PC-9 (cell line): ENCODE measurements at regions not wholly inside any gene's neighbourhood (a gene's known extent, or its start where the extent isn't known, plus 50 kb on each side); places are given as distances from the start of the nearest gene placed in this dataset.

Source experiments
- BruUV-seq: library from RNA; stranded (reverse); fragments of 400-500 nt; replicated peaks from 2 replicates; lab custom pipeline; 2021; lab: Mats Ljungman, UMichigan
- CTCF ChIA-PET: fragments of 300-600 bp; sonication (Branson Sonifier 250); formaldehyde crosslinking; loops from one replicate; lab custom pipeline; 2022; ENCODE audit warnings: antibody characterized with exemption; lab: Charles Lee
- POLR2A ChIA-PET: fragments of 300-600 bp; sonication (Branson Sonifier 250); formaldehyde crosslinking; loops from one replicate; lab custom pipeline; 2022; ENCODE audit warnings: antibody characterized with exemption; ENCODE audit not compliant: unreplicated experiment; lab: Charles Lee
- DNase-seq, 2 experiments: peaks; one replicate each; pipeline versions ENCODE4 v3.0.0 to v3.0.0-alpha.2; 2015 to 2022; ENCODE audit warnings: mixed read lengths in 1 of 2
- H2AFZ ChIP-seq: fragments of 200-600 bp; sonication (generic); 2 replicates; pipeline ENCODE4 v1.8.1; 2017; ENCODE audit warnings: antibody characterized with exemption
- H3F3A ChIP-seq: fragments of 200-600 bp; sonication (generic); 2 replicates; pipeline ENCODE4 v1.8.1; 2017; ENCODE audit warnings: antibody characterized with exemption, mild to moderate bottlenecking, low read depth; ENCODE audit not compliant: insufficient read depth
- H3K27ac ChIP-seq: fragments of 200-600 bp; sonication (generic); 2 replicates; pipeline ENCODE4 v1.6.1; 2016; ENCODE audit warnings: mixed run types
- H3K27me3 ChIP-seq: fragments of 200-600 bp; sonication (generic); 2 replicates; pipeline ENCODE4 v1.6.1; 2016; ENCODE audit warnings: low read depth, mixed run types; ENCODE audit not compliant: insufficient read depth
- H3K36me3 ChIP-seq: fragments of 200-600 bp; sonication (generic); 2 replicates; pipeline ENCODE4 v1.6.1; 2016; ENCODE audit warnings: low read depth, mixed run types
- H3K4me1 ChIP-seq: fragments of 200-600 bp; sonication (generic); replicated peaks from 2 replicates; pipeline ENCODE4 v1.6.1; 2016; ENCODE audit warnings: mixed run types; ENCODE audit not compliant: insufficient read depth
- H3K4me2 ChIP-seq: fragments of 200-600 bp; sonication (generic); 2 replicates; pipeline ENCODE4 v1.6.1; 2017; ENCODE audit warnings: mixed run types
- H3K4me3 ChIP-seq: fragments of 200-600 bp; sonication (generic); 2 replicates; pipeline ENCODE4 v1.6.1; 2016; ENCODE audit warnings: mixed run types
- H3K79me2 ChIP-seq: fragments of 200-600 bp; sonication (generic); 2 replicates; pipeline ENCODE4 v1.6.1; 2017; ENCODE audit warnings: low read depth, mixed run types
- H3K9me2 ChIP-seq: fragments of 200-600 bp; sonication (generic); 2 replicates; pipeline ENCODE4 v1.8.1; 2017; ENCODE audit warnings: mild to moderate bottlenecking; ENCODE audit not compliant: insufficient read depth
- H3K9me3 ChIP-seq: fragments of 200-600 bp; sonication (generic); 2 replicates; pipeline ENCODE4 v1.8.1; 2016; ENCODE audit warnings: low read depth; ENCODE audit not compliant: insufficient read depth
- H4K20me1 ChIP-seq: fragments of 200-600 bp; sonication (generic); 2 replicates; pipeline ENCODE4 v1.8.1; 2017; ENCODE audit not compliant: insufficient read depth
- EZH2 ChIP-seq: fragments of 200-600 bp; sonication (generic); IDR thresholded peaks from 2 replicates; pipeline ENCODE4 v1.8.0; 2017; ENCODE audit warnings: antibody characterized with exemption, low read depth
- intact Hi-C: fragments of 100-400 bp; cut with micrococcal nuclease; formaldehyde crosslinking; loops from one replicate; pipeline ENCODE4 v1.10.0; 2022; ENCODE audit not compliant: unreplicated experiment
- TF ChIP-seq, protein P1 (sequence below): fragments of 200-600 bp; sonication (generic); conservative IDR thresholded peaks from 2 replicates; pipeline ENCODE4 v1.6.1; 2017; ENCODE audit warnings: mixed run types, antibody characterized with exemption, mild to moderate bottlenecking, moderate library complexity

DNA sequence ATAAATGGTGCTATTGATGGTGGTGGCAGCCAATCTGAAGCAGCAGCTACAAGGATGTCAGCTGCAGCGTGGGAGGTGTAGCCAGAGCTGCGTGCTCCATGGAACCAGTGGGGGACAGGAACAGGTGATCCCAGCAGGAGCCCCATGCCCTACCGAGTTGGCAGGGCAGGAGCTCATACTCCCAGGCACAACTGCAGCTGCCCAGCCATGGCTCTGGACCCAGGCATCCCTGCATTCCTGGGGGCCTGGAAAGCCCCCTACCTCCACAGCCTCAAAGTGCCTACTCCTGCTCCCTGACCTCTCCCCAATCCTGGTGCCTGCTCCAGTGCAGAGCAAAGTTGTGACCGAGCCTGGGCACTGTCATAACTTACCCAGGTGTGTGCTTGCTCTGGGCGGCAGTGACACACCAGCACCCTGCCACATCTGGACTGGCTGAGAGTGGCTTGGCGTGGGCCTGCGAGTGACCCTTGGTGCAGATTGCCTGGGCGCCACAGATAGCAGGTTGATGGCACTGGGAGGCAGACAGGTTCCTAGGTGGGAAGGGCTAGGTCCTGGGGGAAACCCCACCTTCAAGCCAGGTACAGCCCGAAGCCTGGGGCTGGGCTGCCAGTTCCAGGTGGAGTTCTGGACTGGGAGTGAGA is 101.1 kb downstream of the DCAF12L2 start:
- Histone ChIP-seq H3K9me3 (no peaks in the 10 kb centered on the region), H4K20me1 (no peaks in the 10 kb centered on the region), H3F3A (no peaks in the 10 kb centered on the region), H3K27ac (no peak overlapping the region), H3K4me1 (no peaks in the 10 kb centered on the region), H3K27me3 (no peaks in the 10 kb centered on the region), H3K4me2 (no peak overlapping the region), H3K36me3 (no peaks in the 10 kb centered on the region), H2AFZ (no peak overlapping the region), H3K4me3 (no peak overlapping the region), H3K79me2 (no peaks in the 10 kb centered on the region), H3K9me2 (no peaks in the 10 kb centered on the region)
- no TSS peak for BruUV-seq
- intact Hi-C loops, result no loop called here
- ChIA-PET POLR2A (no interaction called here), CTCF (no interaction called here)
- no peak for TF ChIP-seq EZH2
- TF ChIP-seq, protein P1, sequence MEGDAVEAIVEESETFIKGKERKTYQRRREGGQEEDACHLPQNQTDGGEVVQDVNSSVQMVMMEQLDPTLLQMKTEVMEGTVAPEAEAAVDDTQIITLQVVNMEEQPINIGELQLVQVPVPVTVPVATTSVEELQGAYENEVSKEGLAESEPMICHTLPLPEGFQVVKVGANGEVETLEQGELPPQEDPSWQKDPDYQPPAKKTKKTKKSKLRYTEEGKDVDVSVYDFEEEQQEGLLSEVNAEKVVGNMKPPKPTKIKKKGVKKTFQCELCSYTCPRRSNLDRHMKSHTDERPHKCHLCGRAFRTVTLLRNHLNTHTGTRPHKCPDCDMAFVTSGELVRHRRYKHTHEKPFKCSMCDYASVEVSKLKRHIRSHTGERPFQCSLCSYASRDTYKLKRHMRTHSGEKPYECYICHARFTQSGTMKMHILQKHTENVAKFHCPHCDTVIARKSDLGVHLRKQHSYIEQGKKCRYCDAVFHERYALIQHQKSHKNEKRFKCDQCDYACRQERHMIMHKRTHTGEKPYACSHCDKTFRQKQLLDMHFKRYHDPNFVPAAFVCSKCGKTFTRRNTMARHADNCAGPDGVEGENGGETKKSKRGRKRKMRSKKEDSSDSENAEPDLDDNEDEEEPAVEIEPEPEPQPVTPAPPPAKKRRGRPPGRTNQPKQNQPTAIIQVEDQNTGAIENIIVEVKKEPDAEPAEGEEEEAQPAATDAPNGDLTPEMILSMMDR, result no peak
- DNase-seq, result no peak

DNA sequence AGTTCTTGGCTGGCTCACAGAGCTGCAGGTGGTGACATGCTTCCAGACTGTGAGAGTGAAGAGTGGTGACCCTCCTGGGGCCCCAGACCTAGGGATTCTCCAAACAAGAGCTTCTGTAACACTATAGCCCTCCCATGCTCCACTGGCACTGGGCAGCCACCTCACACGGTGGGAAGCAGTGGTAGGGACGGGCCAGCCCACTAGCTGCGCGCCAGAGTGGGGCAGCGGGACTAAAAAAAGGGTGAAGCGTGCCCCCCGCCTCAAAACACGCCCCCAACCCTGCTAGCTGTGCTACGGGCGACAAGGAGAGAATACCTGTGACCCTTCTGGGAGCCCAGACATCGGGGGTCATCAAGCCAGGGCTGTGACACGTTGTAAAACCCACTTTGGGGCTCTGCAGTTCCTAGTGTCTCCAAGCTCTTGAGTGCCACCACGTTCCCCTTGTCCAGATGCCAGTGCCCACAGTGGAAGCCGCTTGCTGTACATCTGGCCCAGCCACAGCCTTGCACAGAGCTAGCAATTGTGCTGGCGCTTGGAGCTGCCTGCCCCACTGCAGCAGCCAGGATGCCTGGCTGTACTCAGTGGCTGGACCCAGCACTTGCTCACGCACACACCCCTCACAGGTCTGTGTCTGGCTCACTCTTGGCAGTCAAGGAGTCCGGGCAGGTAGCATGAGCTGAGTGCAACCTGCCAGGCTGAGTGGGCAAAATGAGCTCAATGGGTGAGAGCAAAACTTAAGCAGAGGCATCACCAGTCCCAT is 100.0 kb downstream of the DCAF12L2 start:
- Histone ChIP-seq H3K36me3 (no peaks in the 10 kb centered on the region), H2AFZ (0 out of 2 replicates have a peak overlapping the region, but pooled peaks have one; percentile 48), H3K27me3 (no peaks in the 10 kb centered on the region), H3K27ac (no peak overlapping the region), H3K4me1 (no peaks in the 10 kb centered on the region), H3K79me2 (no peaks in the 10 kb centered on the region), H3K9me3 (no peaks in the 10 kb centered on the region), H4K20me1 (no peaks in the 10 kb centered on the region), H3F3A (no peaks in the 10 kb centered on the region), H3K4me2 (no peak overlapping the region), H3K4me3 (no peak overlapping the region), H3K9me2 (no peaks in the 10 kb centered on the region)
- no peak for DNase-seq
- TF ChIP-seq EZH2, result no peak
- TF ChIP-seq, protein P1, result no peak
- no TSS peak for BruUV-seq
- CTCF ChIA-PET, result no interaction called here
- POLR2A ChIA-PET, result no interaction called here
- intact Hi-C loops, result no loop called here
